Activated naive CD8-positive, alpha-beta T cell treated with anti-CD3 and anti-CD28 coated beads, Interleukin-2, amount 50 U/mL, for 24 hours (primary cell): ENCODE measurements at regions not wholly inside any gene's neighbourhood (a gene's known extent, or its start where the extent isn't known, plus 50 kb on each side); places are given as distances from the start of the nearest gene placed in this dataset.

Experiments
- ATAC-seq: fragments of 150-1000 bp; cut with Tn5 transposase; one replicate; pipeline ENCODE4 v1.10.0; 2021
- DNase-seq: peaks from one replicate; pipeline ENCODE4 v3.0.0; 2021
- H3K27ac Mint-ChIP-seq: one replicate; pipeline ENCODE4 v1.8.0; 2021; ENCODE audit warnings: mild to moderate bottlenecking, mixed read lengths
- H3K27me3 Mint-ChIP-seq: one replicate; pipeline ENCODE4 v1.8.0; 2021; ENCODE audit warnings: mixed read lengths
- H3K36me3 Mint-ChIP-seq: one replicate; pipeline ENCODE4 v1.8.0; 2021; ENCODE audit warnings: low read depth, mixed read lengths
- H3K4me1 Mint-ChIP-seq: one replicate; pipeline ENCODE4 v1.8.0; 2021; ENCODE audit warnings: mixed read lengths
- H3K4me3 Mint-ChIP-seq: one replicate; pipeline ENCODE4 v1.8.0; 2021; ENCODE audit warnings: mild to moderate bottlenecking, moderate library complexity, mixed read lengths
- H3K9me3 Mint-ChIP-seq: one replicate; pipeline ENCODE4 v1.8.0; 2021; ENCODE audit warnings: mixed read lengths

DNA sequence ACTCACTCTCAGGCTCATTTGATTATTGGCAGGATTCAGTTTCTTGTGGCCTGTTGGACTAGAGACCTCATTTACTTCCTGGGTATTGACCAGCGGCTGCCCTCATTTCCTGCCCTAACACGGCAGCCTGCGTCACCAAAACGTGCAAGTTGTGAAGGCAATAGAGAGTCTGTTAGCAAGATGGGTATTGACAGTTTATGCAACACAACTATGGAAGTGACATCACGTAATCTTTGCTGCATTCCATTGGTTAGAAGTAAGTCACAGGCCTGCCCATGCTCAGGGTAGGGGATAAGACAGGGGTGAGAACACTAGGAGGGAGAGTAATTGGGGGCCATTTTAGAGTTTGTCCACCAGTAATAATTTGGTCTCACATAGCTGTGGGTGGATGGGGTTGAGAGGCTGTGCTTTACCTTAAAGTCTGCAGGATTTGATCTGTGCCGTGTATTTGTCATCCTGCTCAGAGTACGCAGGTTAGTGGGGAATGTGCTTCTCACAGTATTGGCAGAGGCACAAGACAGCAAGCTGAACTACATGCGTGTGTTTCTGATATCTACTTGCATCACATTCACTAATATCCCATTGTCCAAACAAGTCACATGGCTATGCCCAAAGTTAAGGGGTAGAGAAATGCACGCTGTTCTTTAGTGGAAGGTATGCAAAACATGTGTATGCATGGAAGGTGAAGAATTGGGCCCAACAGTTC is 83.3 kb downstream of the EDEM1 start:
- ATAC-seq (no peak), DNase-seq (no peak)
- H3K36me3 Mint-ChIP-seq, result no peaks in the 10 kb centered on the region
- no peaks in the 10 kb centered on the region for H3K9me3 Mint-ChIP-seq
- no peak overlapping the region for H3K4me3 Mint-ChIP-seq
- H3K27me3 Mint-ChIP-seq, result no peaks in the 10 kb centered on the region
- no peaks in the 10 kb centered on the region for H3K4me1 Mint-ChIP-seq
- H3K27ac Mint-ChIP-seq, result no peak overlapping the region

DNA sequence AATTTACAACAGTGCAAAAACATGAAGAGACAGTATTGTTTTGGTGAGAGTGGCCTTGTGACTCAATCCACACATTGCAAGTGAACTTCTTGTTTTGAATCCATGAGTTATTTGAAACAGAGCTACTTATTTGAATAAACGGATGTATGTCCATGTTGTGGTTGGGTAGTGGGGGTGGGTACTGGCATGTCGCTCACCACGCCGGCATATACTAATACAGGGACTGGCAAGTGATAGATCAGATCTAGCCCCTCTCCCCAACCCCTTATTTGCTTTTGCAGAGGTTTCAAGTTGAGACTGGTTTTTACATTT is 83.8 kb downstream of the EDEM1 start:
- DNase-seq (no peak), ATAC-seq (no peak)
- no peaks in the 10 kb centered on the region for H3K27me3 Mint-ChIP-seq
- H3K9me3 Mint-ChIP-seq, result no peaks in the 10 kb centered on the region
- no peaks in the 10 kb centered on the region for H3K4me1 Mint-ChIP-seq
- H3K27ac Mint-ChIP-seq, result no peak overlapping the region
- no peak overlapping the region for H3K4me3 Mint-ChIP-seq
- H3K36me3 Mint-ChIP-seq, result no peaks in the 10 kb centered on the region

DNA sequence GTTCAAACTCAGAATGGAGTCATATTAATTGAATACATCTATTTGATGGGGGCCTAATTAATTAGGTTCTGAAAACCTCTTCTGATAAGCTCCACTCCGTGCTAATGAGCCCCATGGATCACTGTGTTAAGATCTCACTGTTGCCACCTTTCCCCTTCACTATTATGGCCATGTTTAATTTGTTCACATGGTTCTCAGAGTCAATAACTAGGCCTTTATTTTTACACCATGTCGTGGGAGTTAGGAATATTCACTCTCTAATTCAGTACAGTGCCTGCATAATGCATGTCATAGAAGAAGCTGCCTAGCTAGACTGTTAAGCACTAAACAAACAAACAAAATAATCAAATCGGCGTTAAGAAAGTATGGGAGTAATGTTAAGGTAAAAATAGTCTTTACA is 84.9 kb downstream of the EDEM1 start:
- Mint-ChIP-seq H3K27ac (no peak overlapping the region), H3K4me1 (no peaks in the 10 kb centered on the region), H3K27me3 (no peaks in the 10 kb centered on the region), H3K4me3 (no peak overlapping the region), H3K36me3 (no peaks in the 10 kb centered on the region), H3K9me3 (no peaks in the 10 kb centered on the region)
- DNase-seq, result no peak
- ATAC-seq, result no peak

DNA sequence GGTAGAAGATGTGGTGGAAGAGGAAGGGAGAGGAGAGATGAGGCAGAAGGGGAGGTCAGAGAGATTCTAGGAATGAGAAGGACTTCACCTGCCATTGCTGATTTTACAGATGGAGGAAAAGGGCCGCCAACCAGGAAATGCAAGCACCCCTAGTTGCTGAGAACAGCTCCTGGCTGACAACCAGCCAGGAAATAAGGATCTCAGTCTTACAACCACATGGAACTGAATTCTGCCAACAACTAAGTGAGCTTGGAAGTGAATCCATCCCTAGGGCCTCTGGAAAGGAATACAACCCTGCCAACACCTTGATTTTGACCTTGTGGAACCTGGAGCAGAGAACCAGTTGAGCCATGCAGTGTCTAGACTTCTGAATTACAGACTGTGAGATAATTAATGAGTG is 86.6 kb downstream of the EDEM1 start:
- Mint-ChIP-seq H3K4me1 (no peaks in the 10 kb centered on the region), H3K36me3 (no peaks in the 10 kb centered on the region), H3K9me3 (peaks cover 4% of the 10 kb centered on the region), H3K27me3 (no peaks in the 10 kb centered on the region), H3K4me3 (no peak overlapping the region), H3K27ac (no peak overlapping the region)
- no peak for ATAC-seq
- no peak for DNase-seq

DNA sequence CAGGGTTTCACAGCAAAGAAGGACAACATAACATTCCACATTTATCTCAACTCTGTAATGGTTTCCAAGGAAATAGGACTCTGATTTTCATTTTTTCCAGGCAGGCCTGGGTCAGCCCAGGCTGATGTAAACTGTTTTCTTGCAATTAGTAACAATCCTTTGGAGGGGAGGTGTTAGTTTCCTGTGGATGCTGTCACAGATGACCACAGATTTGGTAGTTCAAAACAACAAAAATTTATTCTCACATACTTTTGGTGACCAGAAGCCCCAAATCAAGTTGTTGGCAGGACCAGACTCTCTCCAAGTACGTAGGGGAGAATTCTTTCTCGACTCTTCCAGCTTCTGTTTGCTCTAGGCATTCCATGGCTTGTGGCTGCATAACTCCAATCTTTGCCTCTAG is 88.0 kb downstream of the EDEM1 start:
- Mint-ChIP-seq H3K4me1 (no peaks in the 10 kb centered on the region), H3K27ac (no peak overlapping the region), H3K36me3 (no peaks in the 10 kb centered on the region), H3K9me3 (peaks cover 13% of the 10 kb centered on the region), H3K4me3 (no peak overlapping the region), H3K27me3 (no peaks in the 10 kb centered on the region)
- ATAC-seq, result no peak
- no peak for DNase-seq

DNA sequence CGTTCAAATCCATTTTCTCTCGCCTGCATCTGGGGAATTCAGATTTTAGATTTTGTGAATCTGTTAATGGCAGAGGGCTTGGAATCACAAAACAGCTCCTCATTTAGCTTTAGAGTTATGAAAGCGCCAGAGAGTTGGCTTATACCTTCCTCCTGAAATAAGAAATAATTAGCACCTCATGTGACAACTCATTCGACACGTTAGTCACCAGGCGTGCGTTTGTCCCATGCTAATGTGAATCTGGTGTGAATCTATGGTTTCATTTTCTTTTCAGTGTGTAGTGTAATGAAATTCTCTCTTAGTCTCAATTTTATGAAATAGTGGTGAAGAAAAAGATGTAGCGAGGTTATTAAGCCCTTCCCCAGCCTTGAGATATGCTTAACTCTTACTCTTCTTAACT is 89.4 kb downstream of the EDEM1 start:
- peaks cover 1% of the 10 kb centered on the region for H3K36me3 Mint-ChIP-seq
- no peak for DNase-seq

DNA sequence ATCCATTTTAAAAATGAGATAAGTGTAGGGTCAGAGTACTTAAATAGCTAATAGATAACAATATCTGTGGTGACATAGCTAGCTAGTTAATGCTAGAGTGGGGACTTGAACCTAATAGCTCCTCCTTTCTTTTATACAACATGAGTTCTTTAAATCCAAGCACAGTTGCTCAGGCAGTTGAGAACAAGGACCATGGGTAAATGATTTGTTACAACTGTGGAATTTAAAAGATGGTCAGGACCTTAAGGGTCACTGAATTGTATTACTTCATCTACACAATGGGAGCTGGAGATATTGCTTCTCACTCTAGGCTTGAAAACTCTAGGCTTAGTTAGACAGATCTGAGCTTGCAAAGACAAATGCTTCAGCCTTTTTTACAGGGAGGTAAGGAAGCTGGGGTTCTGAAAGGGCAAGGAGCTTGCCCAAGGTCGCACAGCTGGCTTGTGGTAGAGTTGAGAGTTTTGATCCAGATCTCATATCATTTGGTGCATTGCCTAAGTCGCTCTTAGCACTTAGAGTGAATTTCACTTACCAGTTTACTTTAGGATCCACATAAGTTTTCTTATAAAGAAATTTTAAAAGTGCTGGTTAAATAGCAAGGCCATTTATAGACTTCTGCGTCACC is 90.2 kb downstream of the EDEM1 start:
- H3K36me3 Mint-ChIP-seq, result peaks cover 1% of the 10 kb centered on the region
- H3K27ac Mint-ChIP-seq, result no peak overlapping the region
- ATAC-seq (no peak), DNase-seq (no peak)
- no peaks in the 10 kb centered on the region for H3K4me1 Mint-ChIP-seq
- no peaks in the 10 kb centered on the region for H3K27me3 Mint-ChIP-seq
- H3K9me3 Mint-ChIP-seq, result peaks cover 24% of the 10 kb centered on the region
- H3K4me3 Mint-ChIP-seq, result no peak overlapping the region

More for the DNA sequence above, 89.4 kb downstream of the EDEM1 start:
- Mint-ChIP-seq H3K27me3 (no peaks in the 10 kb centered on the region), H3K4me1 (no peaks in the 10 kb centered on the region), H3K9me3 (peaks cover 20% of the 10 kb centered on the region), H3K4me3 (no peak overlapping the region), H3K27ac (no peak overlapping the region)
- ATAC-seq, result no peak

DNA sequence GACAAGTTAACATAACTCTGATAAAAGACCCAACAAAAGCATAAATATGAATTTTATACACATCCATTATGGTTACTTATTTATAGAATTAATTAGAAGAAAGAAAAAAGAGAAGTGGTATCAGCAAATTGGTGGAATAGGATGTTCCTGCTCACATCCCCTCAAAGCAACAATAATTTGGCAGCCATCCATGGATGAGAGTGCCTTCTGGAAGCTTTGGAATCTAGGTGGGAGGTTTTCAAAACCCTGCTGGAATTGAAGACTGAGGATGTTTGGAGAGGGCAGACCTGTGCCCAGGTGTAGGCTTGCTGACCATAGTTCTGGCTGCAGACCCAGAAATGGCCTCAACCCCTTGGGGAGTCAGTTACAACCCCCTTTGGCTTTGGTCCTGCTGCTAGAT is 91.2 kb downstream of the EDEM1 start:
- peaks cover 24% of the 10 kb centered on the region for H3K9me3 Mint-ChIP-seq
- H3K27ac Mint-ChIP-seq, result no peak overlapping the region
- ATAC-seq, result no peak
- no peaks in the 10 kb centered on the region for H3K4me1 Mint-ChIP-seq
- H3K27me3 Mint-ChIP-seq, result no peaks in the 10 kb centered on the region
- no peak for DNase-seq
- H3K36me3 Mint-ChIP-seq, result peaks cover 1% of the 10 kb centered on the region
- no peak overlapping the region for H3K4me3 Mint-ChIP-seq

DNA sequence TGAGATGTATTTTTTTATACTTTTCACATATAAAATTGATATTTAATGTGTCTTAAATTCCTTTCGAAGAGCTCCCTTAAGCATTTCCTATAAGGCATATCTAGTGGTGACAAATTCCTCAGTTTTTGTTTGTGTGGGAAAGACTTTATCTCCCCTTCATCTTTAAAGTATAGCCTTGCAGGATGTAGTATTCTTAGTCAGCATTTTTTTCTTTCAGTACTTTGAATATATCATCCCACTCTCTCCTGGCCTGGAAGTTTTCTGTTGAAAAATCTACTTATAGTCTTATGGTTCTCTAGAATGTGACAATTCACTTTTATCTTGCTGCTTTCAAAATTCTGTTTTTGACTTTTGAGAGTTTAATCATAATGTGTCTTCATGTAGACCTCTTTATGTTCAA is 95.2 kb downstream of the EDEM1 start:
- peaks cover 25% of the 10 kb centered on the region for H3K9me3 Mint-ChIP-seq
- ATAC-seq, result no peak

DNA sequence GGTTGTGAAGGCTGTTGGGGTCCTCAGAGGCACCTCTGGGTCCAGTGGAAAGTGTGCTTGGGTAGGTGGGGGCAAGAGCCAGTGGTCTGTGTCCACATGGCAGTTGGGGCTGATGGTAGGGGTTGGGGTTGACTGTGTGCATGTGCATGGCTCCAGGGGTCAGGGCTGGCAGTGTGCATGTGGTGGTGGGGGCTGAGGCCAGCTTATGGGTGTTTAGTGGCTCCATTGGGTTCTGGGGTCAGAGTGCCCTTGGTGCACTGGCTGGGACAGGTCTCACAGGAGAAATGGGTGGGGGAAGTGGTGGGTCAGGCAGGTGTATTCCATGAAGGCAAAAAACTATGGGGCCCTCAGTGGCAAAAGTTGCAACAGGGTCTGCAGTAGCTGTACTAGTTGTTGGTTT is 97.9 kb downstream of the EDEM1 start:
- no peak for DNase-seq
- ATAC-seq, result no peak
- no peak overlapping the region for H3K27ac Mint-ChIP-seq
- peaks cover 17% of the 10 kb centered on the region for H3K9me3 Mint-ChIP-seq
- H3K4me1 Mint-ChIP-seq, result no peaks in the 10 kb centered on the region
- H3K27me3 Mint-ChIP-seq, result peaks cover 1% of the 10 kb centered on the region
- peaks cover 1% of the 10 kb centered on the region for H3K36me3 Mint-ChIP-seq
- no peak overlapping the region for H3K4me3 Mint-ChIP-seq

More for the DNA sequence above, 95.2 kb downstream of the EDEM1 start:
- no peak overlapping the region for H3K27ac Mint-ChIP-seq
- H3K27me3 Mint-ChIP-seq, result no peaks in the 10 kb centered on the region
- peaks cover 1% of the 10 kb centered on the region for H3K36me3 Mint-ChIP-seq
- H3K4me1 Mint-ChIP-seq, result no peaks in the 10 kb centered on the region
- H3K4me3 Mint-ChIP-seq, result no peak overlapping the region
- no peak for DNase-seq

DNA sequence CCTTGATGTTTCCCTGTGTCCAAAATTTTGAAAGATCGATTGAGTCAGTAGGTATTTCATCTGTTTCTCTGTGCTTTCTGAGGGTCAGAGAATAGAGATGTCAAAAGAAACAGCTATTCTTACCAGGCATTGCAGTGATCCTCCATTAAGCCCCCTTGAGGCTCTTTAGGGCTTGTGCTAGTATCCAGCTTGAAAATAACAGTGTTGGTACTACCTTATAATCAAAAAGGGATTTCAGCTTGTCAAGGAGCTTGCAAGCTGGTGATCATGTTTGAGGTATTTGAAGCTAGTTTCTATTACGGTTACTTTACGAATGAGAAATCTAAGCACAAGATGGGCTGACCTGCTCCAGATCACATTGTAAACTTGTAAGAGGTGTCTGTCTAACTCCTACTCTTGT is 103.4 kb downstream of the EDEM1 start:
- H3K9me3 Mint-ChIP-seq, result peaks cover 10% of the 10 kb centered on the region
- no peaks in the 10 kb centered on the region for H3K4me1 Mint-ChIP-seq
- no peaks in the 10 kb centered on the region for H3K36me3 Mint-ChIP-seq
- H3K4me3 Mint-ChIP-seq, result no peak overlapping the region
- DNase-seq (no peak), ATAC-seq (no peak)
- no peak overlapping the region for H3K27ac Mint-ChIP-seq
- H3K27me3 Mint-ChIP-seq, result peaks cover 1% of the 10 kb centered on the region

DNA sequence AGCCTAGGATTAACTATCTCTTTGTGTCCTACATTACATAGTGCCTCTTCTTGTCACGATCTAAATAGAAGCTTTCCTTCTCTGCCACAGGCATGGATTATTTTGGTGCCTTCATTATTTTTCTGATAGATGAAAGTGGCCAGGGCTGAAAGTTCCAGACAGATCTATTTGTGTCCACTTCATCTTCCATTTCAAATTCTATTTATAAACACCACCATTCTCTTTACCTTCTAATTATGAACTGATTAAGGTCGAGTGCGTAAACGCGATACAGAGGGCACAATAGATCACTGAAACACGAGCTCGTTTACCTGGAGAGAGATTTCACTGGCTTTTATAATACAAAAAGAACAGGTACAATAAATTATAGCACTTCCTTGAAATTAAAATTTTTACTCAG is 105.0 kb downstream of the EDEM1 start:
- Mint-ChIP-seq H3K9me3 (peaks cover 10% of the 10 kb centered on the region), H3K4me1 (no peaks in the 10 kb centered on the region), H3K27me3 (peaks cover 1% of the 10 kb centered on the region), H3K27ac (no peak overlapping the region), H3K36me3 (no peaks in the 10 kb centered on the region), H3K4me3 (no peak overlapping the region)
- no peak for ATAC-seq
- DNase-seq, result no peak

DNA sequence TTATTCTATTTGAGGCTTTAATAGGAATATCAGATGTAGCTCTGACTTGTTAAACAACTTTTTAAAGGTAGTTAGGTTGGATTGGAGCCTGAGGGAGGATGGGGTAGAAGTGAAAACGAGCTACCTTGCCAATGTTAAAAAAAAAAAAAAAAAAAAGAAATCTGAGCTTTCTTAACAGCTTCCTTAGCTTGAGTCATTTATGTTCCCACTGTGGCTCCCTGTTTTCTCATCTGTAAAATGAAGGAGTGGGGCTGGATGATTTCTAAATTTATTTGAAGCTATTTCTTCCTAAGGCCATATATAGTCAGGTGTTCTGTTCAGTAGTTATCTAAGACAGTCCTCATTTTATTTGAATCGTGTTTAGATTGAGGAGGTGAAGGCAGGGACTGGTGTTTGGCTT is 105.7 kb downstream of the EDEM1 start:
- no peak overlapping the region for H3K27ac Mint-ChIP-seq
- H3K27me3 Mint-ChIP-seq, result peaks cover 1% of the 10 kb centered on the region
- H3K4me3 Mint-ChIP-seq, result no peak overlapping the region
- H3K36me3 Mint-ChIP-seq, result no peaks in the 10 kb centered on the region
- ATAC-seq (no peak), DNase-seq (no peak)
- H3K4me1 Mint-ChIP-seq, result no peaks in the 10 kb centered on the region
- H3K9me3 Mint-ChIP-seq, result peaks cover 4% of the 10 kb centered on the region

DNA sequence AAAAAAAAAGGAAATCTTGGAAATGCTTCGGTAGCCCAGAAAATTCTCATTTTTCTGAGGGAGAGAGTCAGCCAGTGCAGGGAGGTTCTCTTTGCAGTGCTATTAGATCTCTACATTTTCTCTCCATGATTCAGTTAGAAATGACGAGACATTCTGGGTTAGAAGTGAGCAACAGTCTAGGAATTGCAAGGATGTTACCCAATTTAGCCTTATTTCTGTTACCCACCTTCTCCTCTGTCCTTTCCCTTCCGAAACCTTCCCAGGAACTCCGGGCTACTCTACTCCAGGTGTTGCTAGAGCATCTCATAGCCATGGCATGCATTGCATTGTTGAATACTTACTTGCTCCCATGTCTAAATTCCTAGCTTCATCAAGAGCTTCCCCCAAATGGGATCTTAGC is 106.8 kb downstream of the EDEM1 start:
- Mint-ChIP-seq H3K9me3 (peaks cover 4% of the 10 kb centered on the region), H3K27me3 (peaks cover under 1% of the 10 kb centered on the region), H3K4me3 (no peak overlapping the region), H3K4me1 (no peaks in the 10 kb centered on the region), H3K36me3 (no peaks in the 10 kb centered on the region), H3K27ac (no peak overlapping the region)
- ATAC-seq, result no peak
- no peak for DNase-seq

DNA sequence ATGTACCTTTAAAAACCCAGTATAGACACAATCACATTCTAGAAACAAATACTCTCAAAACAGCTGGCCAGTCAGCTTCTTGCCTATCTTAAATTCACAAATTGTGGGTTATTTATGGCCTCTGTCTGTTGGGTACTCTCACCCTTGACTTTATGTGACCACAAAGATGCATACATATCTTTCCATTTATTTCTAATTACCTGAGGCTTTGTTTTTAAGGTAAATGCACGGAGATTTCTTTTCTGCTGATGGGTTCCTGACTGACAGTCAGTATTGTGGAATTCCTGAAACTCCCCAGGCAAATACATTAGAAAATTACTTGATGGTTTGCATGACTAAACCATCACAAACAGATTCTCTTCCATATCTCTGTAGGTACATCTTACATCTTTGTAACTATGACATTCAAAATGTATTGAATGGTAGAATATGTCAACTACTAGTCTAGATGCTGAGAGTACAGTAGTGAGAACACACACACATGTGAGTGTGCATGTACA is 107.7 kb downstream of the EDEM1 start:
- Mint-ChIP-seq H3K27me3 (peaks cover 1% of the 10 kb centered on the region), H3K4me1 (no peaks in the 10 kb centered on the region), H3K9me3 (peaks cover 4% of the 10 kb centered on the region), H3K36me3 (no peaks in the 10 kb centered on the region), H3K4me3 (no peak overlapping the region), H3K27ac (no peak overlapping the region)
- ATAC-seq (no peak), DNase-seq (no peak)

DNA sequence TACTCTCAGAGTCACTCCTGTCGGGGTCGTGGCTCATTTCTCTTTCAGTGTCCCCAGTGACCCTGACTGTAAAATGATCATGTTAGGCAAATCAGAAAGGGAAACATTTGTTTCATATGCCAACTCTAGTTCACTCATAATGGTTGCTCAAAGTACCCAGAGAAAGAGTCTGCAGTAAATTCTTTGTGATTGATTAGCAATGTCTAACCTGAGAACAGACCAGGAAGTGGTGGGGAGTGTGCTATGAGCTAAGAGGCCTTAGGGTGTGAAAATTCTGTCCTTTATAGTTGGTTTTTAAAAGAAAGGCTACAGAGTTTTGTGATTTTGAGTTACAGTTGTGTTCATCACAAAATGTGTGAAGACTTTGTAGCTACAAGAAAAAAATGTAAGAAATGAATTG is 108.9 kb downstream of the EDEM1 start:
- peaks cover 1% of the 10 kb centered on the region for H3K27me3 Mint-ChIP-seq
- H3K4me3 Mint-ChIP-seq, result no peak overlapping the region
- H3K36me3 Mint-ChIP-seq, result no peaks in the 10 kb centered on the region
- H3K4me1 Mint-ChIP-seq, result no peaks in the 10 kb centered on the region
- ATAC-seq (no peak), DNase-seq (no peak)
- H3K9me3 Mint-ChIP-seq, result peaks cover 4% of the 10 kb centered on the region
- no peak overlapping the region for H3K27ac Mint-ChIP-seq
